ENCODE measurements at regions not wholly inside any gene's neighbourhood (a gene's known extent, or its start where the extent isn't known, plus 50 kb on each side); places are given as distances from the start of the nearest gene placed in this dataset.

- TF ChIP-seq CTCF (optimal IDR thresholded peaks at IDR 0.05 in 1 of 3, IDR thresholded peaks at IDR 0.05 in 1 of 3, conservative IDR thresholded peaks at IDR 0.05 in 1 of 3; ENCODE audit: extremely low read depth in 1 of 3, insufficient read depth in 2 of 3, low read length in 3 of 3) (no peak), EZH2 (IDR thresholded peaks at IDR 0.05; ENCODE audit: low read length) (no peak)
Measured at GRCh38 chr13:74986609-74987008, 495.4 kb downstream of the TBC1D4 start.
